BE2C (cell line): ENCODE measurements at regions not wholly inside any gene's neighbourhood (a gene's known extent, or its start where the extent isn't known, plus 50 kb on each side); places are given as distances from the start of the nearest gene placed in this dataset.

ENCODE experiments used
- DNase-seq: peaks from one replicate; pipeline ENCODE4 v3.0.0-alpha.2; 2020
- H3K27me3 ChIP-seq: fragments of 250-450 bp; sonication (Bioruptor Pico); 2 replicates; pipeline ENCODE4 v1.5.1; 2020; ENCODE audit warnings: mild to moderate bottlenecking
- H3K36me3 ChIP-seq: fragments of 250-450 bp; sonication (Bioruptor Pico); 2 replicates; pipeline ENCODE4 v1.5.1; 2020; ENCODE audit warnings: mild to moderate bottlenecking
- H3K4me1 ChIP-seq: fragments of 250-450 bp; sonication (Bioruptor Pico); 2 replicates; pipeline ENCODE4 v1.5.1; 2020
- H3K4me3 ChIP-seq: 2 replicates; pipeline ENCODE4 v1.5.1; 2011; ENCODE audit warnings: low read depth, low read length
- H3K9me3 ChIP-seq: fragments of 250-450 bp; sonication (Bioruptor Pico); 2 replicates; pipeline ENCODE4 v1.5.1; 2020
- TF ChIP-seq, protein P1 (sequence below): IDR thresholded peaks from 2 replicates; pipeline ENCODE4 v1.5.1; 2012; ENCODE audit warnings: mild to moderate bottlenecking, low read depth, low read length

GRCh38 chr2:205937211-205937610 lies 148.8 kb downstream of the INO80D start:
- Histone ChIP-seq H3K36me3 (no peaks in the 10 kb centered on the region), H3K9me3 (no peaks in the 10 kb centered on the region), H3K4me1 (no peaks in the 10 kb centered on the region), H3K27me3 (no peaks in the 10 kb centered on the region), H3K4me3 (no peak overlapping the region)
- no peak for DNase-seq
- TF ChIP-seq, protein P1, sequence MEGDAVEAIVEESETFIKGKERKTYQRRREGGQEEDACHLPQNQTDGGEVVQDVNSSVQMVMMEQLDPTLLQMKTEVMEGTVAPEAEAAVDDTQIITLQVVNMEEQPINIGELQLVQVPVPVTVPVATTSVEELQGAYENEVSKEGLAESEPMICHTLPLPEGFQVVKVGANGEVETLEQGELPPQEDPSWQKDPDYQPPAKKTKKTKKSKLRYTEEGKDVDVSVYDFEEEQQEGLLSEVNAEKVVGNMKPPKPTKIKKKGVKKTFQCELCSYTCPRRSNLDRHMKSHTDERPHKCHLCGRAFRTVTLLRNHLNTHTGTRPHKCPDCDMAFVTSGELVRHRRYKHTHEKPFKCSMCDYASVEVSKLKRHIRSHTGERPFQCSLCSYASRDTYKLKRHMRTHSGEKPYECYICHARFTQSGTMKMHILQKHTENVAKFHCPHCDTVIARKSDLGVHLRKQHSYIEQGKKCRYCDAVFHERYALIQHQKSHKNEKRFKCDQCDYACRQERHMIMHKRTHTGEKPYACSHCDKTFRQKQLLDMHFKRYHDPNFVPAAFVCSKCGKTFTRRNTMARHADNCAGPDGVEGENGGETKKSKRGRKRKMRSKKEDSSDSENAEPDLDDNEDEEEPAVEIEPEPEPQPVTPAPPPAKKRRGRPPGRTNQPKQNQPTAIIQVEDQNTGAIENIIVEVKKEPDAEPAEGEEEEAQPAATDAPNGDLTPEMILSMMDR, result no peak

DNA sequence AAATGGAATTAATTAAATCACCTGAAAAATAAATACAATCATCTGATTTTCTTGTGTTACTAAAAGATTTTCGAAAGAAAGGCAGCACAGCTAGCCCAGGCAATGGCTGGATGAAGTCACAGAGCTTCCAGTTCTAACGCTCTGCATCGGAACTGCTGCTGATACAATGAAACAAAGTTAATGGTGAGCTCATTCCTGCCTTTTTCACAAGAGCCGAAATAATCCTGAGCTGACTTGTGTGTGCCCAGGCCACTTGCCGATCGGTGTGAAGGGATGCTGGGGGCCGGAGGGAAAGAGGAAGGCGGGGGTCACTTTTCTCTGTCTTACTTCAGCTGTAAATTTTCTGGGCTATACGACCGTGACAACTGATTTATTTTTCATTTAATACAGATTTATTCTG lies 149.5 kb downstream of the INO80D start:
- no peaks in the 10 kb centered on the region for H3K27me3 ChIP-seq
- no peak overlapping the region for H3K4me3 ChIP-seq
- no peak for DNase-seq
- TF ChIP-seq, protein P1, result no peak
- H3K36me3 ChIP-seq, result no peaks in the 10 kb centered on the region
- H3K9me3 ChIP-seq, result no peaks in the 10 kb centered on the region
- H3K4me1 ChIP-seq, result no peaks in the 10 kb centered on the region

GRCh38 chr2:205934443-205934842 lies 151.5 kb downstream of the INO80D start:
- Histone ChIP-seq H3K36me3 (no peaks in the 10 kb centered on the region), H3K27me3 (no peaks in the 10 kb centered on the region), H3K9me3 (no peaks in the 10 kb centered on the region), H3K4me3 (no peak overlapping the region), H3K4me1 (0 out of 2 replicates have a peak, but pooled peaks cover 3% of the 10 kb centered on the region)
- TF ChIP-seq, protein P1, result no peak; the same call in 1 of the 2 replicates
- no peak for DNase-seq

GRCh38 chr2:205932861-205933260 lies 153.1 kb downstream of the INO80D start:
- H3K9me3 ChIP-seq, result no peaks in the 10 kb centered on the region
- no peaks in the 10 kb centered on the region for H3K27me3 ChIP-seq
- H3K36me3 ChIP-seq, result no peaks in the 10 kb centered on the region
- H3K4me1 ChIP-seq, result 0 out of 2 replicates have a peak, but pooled peaks cover 3% of the 10 kb centered on the region
- no peak overlapping the region for H3K4me3 ChIP-seq
- DNase-seq, result no peak
- TF ChIP-seq, protein P1, result no peak

DNA sequence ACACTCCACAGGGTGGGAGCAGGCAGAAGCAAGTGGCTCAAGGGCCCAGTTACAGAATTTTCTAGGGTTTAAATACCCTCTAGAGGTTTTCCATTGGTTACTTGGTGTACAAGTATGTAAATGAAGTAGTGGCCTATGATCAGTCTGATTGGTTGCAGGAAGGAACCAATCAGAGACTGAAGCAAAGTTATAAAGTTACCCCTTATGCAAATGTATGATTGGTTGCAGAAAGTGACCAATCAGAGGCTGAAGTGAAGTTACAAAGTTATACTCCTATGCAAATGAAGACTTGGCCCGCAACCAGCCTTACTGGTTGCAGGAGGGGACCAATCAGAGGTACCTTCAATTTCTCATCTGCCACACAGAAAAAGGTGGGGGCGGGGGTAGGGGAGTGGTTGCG lies 154.6 kb downstream of the INO80D start:
- peak; percentile 45 for DNase-seq
- H3K36me3 ChIP-seq, result no peaks in the 10 kb centered on the region
- TF ChIP-seq, protein P1, result no peak

DNA sequence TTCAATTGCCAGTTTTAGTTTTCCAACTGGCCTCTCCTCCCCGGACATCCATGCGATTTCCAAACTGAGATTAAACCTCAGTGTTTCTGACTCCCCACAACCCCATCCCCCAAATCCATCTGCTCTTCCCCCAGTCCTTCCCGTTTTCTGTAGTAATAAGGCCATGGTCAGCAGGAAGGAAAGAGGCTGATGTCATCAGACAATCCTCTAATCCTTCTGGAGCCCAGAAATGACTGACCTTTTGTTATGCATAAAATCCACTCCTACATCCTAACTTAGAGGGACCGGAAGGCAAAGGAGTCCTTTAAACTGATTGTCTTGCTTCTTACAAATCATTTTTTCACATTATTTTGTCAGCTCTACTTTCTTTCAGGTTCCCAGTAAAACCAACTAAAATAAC lies 155.8 kb downstream of the INO80D start:
- Histone ChIP-seq H3K27me3 (peaks cover 7% of the 10 kb centered on the region; the same call in 1 of the 2 replicates), H3K36me3 (no peaks in the 10 kb centered on the region), H3K4me1 (0 out of 2 replicates have a peak, but pooled peaks cover 3% of the 10 kb centered on the region), H3K9me3 (no peaks in the 10 kb centered on the region), H3K4me3 (no peak overlapping the region)
- no peak for DNase-seq
- TF ChIP-seq, protein P1, result no peak

More for the DNA sequence above, 154.6 kb downstream of the INO80D start:
- 0 out of 2 replicates have a peak, but pooled peaks cover 3% of the 10 kb centered on the region for H3K4me1 ChIP-seq
- no peak overlapping the region for H3K4me3 ChIP-seq
- H3K9me3 ChIP-seq, result no peaks in the 10 kb centered on the region
- H3K27me3 ChIP-seq, result peaks cover 2% of the 10 kb centered on the region; the same call in 1 of the 2 replicates
